SK-N-SH (cell line): ENCODE measurements at regions not wholly inside any gene's neighbourhood (a gene's known extent, or its start where the extent isn't known, plus 50 kb on each side); places are given as distances from the start of the nearest gene placed in this dataset.

Source experiments
- EP300 ChIP-seq, 2 experiments: IDR thresholded peaks; 2 replicates each; pipeline versions ENCODE4 v1.4.0 to v1.6.1; 2012; ENCODE audit warnings: borderline replicate concordance in 1 of 2, low read depth in 1 of 2, low read length in 1 of 2
- GABPA ChIP-seq: IDR thresholded peaks from 2 replicates; pipeline ENCODE4 v1.4.0; 2012; ENCODE audit warnings: low read depth, mild to moderate bottlenecking
- NFIC ChIP-seq: IDR thresholded peaks from 2 replicates; pipeline ENCODE4 v1.4.0; 2012; ENCODE audit warnings: borderline replicate concordance
- POLR2AphosphoS5 ChIP-seq: IDR thresholded peaks from 2 replicates; pipeline ENCODE4 v1.6.1; 2012; ENCODE audit warnings: low read depth, low read length
- RFX5 ChIP-seq: IDR thresholded peaks from 2 replicates; pipeline ENCODE4 v1.6.1; 2012; ENCODE audit warnings: mild to moderate bottlenecking, improper control_type of control experiment, low read length
- TAF1 ChIP-seq: IDR thresholded peaks from 2 replicates; pipeline ENCODE4 v1.6.1; 2012; ENCODE audit warnings: low read depth, mild to moderate bottlenecking, low read length, moderate library complexity, borderline replicate concordance
- TF ChIP-seq, protein P1 (sequence below): fragments of 150-350 bp; IDR thresholded peaks from 2 replicates; pipeline ENCODE4 v1.6.1; 2016; ENCODE audit warnings: mild to moderate bottlenecking, low read depth, low read length
- TF ChIP-seq, protein P2 (sequence below): fragments of 200-600 bp; sonication (generic); IDR thresholded peaks from 2 replicates; pipeline ENCODE4 v1.6.1; 2017; ENCODE audit warnings: antibody characterized with exemption, mild to moderate bottlenecking, moderate library complexity
- TF ChIP-seq, protein P3 (sequence below): fragments of 150-350 bp; IDR thresholded peaks from 2 replicates; pipeline ENCODE4 v1.6.1; 2017; ENCODE audit warnings: antibody characterized with exemption, low read length, low read depth, borderline replicate concordance
- TF ChIP-seq, protein P4 (sequence below): IDR thresholded peaks from 2 replicates; pipeline ENCODE4 v1.4.0; 2012; ENCODE audit warnings: low read depth

DNA sequence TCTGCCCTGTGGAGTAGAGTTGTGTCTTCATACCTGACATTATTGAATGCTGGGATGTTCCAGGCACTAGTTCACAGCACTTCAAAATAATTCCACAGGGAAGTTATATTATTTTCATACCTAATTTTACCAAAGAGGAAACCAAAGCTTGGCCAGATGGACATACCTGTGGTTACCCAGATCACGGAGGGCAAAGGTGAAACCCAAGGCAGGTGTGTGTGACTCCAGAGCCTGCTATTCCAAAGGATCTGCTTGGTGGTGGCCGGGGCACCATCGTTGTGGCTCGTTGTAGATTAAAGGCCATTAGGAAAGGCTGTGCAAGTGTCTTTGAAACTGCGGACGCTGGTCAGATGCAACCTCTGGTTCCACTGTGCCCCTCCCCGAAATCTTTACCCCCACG, 108.6 kb downstream of the ZBTB18 start:
- TF ChIP-seq NFIC = no peak
- TF ChIP-seq, protein P1, sequence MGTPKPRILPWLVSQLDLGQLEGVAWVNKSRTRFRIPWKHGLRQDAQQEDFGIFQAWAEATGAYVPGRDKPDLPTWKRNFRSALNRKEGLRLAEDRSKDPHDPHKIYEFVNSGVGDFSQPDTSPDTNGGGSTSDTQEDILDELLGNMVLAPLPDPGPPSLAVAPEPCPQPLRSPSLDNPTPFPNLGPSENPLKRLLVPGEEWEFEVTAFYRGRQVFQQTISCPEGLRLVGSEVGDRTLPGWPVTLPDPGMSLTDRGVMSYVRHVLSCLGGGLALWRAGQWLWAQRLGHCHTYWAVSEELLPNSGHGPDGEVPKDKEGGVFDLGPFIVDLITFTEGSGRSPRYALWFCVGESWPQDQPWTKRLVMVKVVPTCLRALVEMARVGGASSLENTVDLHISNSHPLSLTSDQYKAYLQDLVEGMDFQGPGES = no peak
- TF ChIP-seq, protein P2, sequence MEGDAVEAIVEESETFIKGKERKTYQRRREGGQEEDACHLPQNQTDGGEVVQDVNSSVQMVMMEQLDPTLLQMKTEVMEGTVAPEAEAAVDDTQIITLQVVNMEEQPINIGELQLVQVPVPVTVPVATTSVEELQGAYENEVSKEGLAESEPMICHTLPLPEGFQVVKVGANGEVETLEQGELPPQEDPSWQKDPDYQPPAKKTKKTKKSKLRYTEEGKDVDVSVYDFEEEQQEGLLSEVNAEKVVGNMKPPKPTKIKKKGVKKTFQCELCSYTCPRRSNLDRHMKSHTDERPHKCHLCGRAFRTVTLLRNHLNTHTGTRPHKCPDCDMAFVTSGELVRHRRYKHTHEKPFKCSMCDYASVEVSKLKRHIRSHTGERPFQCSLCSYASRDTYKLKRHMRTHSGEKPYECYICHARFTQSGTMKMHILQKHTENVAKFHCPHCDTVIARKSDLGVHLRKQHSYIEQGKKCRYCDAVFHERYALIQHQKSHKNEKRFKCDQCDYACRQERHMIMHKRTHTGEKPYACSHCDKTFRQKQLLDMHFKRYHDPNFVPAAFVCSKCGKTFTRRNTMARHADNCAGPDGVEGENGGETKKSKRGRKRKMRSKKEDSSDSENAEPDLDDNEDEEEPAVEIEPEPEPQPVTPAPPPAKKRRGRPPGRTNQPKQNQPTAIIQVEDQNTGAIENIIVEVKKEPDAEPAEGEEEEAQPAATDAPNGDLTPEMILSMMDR = no peak
- TF ChIP-seq TAF1 = no peak
- TF ChIP-seq EP300 (IDR thresholded peaks at IDR 0.05; ENCODE audit: borderline replicate concordance in 1 of 2, low read depth in 1 of 2, low read length in 1 of 2) = no peak
- no peak for TF ChIP-seq RFX5
- TF ChIP-seq, protein P3, sequence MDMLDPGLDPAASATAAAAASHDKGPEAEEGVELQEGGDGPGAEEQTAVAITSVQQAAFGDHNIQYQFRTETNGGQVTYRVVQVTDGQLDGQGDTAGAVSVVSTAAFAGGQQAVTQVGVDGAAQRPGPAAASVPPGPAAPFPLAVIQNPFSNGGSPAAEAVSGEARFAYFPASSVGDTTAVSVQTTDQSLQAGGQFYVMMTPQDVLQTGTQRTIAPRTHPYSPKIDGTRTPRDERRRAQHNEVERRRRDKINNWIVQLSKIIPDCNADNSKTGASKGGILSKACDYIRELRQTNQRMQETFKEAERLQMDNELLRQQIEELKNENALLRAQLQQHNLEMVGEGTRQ = no peak
- TF ChIP-seq, protein P4, sequence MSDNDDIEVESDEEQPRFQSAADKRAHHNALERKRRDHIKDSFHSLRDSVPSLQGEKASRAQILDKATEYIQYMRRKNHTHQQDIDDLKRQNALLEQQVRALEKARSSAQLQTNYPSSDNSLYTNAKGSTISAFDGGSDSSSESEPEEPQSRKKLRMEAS = no peak
- TF ChIP-seq GABPA = no peak
- no peak for TF ChIP-seq POLR2AphosphoS5
